ENCODE measurements at regions not wholly inside any gene's neighbourhood (a gene's known extent, or its start where the extent isn't known, plus 50 kb on each side); places are given as distances from the start of the nearest gene placed in this dataset.

DNA sequence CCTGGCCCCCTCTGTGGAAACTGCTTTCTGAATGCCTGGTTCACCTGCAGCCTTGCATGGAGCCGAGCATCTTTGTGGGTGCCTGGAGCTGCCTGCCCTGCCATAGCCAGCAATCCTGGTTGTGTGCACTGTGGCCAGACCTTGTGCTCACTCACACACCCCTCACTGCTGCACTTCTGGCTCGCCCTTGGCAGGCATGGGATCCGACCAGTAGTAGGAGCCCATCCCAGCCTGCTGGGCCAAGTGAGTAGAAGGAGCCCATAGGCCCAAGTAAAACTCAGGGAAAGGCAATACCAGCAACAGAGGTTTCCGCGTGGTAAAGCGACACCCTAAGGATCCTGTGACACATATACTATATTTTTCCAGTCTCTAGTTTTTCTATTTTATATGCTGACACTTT lies 270.0 kb upstream of the NAV3 start:
- DNase-seq, result no peak

DNA sequence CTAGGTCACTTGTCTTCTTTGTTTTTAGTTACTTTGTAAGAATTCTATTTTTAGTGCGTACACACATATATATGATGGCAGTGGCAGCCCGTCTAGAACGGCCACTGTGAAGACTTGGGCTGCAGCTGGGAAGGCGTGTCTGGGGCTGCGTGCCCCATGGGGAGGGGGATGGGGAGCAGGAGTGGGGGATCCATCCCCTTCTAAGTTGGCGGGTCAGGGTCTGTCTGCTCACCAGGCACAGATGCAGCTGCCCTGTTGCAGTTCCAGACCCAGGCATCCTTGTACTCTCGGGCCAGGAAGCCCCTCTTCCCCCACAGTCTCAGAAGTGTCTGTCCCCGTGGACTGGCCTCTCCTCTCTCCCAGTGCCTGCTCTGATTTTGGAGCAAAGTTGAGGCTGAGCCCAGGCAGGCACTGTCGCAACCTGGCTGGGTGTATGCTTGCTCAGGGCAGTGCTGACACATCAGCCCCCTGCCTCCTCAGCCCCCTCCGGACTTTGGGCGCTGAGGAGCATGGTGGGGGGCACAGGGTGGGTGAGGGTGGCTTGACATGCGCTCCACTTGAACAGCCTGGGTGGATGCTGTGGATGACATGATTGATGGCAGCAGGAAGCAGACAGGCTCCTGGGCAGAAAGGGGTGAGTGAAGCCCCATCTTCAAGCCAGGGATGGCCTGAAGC lies 271.2 kb upstream of the NAV3 start:
- no peak for DNase-seq

DNA sequence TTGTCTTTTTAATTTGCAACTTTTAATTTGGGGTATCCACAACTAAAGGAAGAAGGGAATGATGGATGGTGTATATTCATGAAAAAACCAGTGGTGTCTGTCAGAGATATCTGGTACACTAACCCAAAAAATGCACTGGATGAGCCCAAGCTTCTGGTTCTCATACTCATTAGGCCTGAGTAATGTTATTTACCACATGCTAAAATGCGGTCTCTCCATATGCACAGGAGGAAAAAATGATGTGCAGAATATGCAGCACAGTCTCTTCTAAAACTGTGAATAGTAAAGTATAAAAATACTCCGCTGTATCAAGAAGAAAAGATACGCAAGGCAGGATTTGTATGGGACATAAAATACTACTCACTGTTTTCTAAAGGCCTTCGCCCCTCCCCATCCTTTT lies 275.6 kb upstream of the NAV3 start:
- no peak for DNase-seq

GRCh38 chr12:77553976-77554619 lies 276.6 kb upstream of the NAV3 start:
- DNase-seq, result no peak

DNA sequence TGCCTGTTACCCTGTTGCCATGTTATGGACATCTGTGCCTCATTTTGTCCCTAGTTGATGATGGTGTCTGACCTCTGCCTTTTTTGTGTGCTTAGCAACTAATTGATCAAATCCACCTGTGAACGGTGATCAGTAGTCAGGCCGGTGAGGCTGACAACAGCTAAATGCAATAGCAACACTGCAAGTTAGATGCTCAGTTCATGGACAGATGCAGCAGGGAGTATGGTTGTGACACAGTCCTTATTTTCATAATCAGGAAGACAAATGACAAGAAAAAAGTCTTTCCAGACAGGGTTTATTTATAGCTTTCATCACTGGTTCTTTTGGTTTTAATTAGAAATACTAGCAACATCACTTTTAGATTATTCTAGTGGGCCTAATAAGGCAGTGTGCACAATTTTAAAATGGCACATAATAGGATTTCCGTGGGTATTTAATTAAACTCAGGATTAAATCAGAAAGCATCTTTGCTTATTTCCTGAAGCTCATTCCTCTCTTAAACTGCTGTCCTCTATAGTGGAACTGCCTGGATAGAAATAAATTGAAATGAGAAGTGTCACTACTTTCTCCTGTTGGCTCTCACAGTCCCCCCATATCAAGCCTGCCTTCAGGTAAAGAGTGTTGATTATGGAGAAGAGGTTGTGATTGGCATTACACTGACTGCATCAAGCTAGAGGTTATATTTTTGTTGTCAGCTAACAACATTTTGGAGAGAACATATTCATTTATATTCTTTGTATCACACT lies 281.1 kb upstream of the NAV3 start:
- DNase-seq, result no peak

- no peak for DNase-seq
Measured at GRCh38 chr12:77548797-77549196, 281.9 kb upstream of the NAV3 start.

DNA sequence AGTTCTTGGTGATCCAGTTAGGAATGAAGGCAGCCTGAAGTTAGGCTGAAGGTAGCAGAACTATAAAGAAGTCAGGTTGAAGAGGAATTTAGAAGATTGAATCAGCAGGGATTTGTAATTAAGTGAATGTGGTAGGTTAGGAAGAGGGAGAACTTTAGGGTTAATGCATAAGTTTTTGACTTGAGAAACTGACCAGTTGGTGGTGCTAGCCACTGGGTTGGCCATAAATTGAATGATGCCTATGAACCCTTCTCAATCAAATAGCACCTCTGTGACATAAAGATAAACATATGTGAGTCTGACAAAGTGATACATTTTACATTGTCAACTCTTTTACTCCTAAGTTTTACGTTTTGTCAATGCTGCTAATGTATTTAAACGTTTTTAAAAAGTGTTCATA lies 290.6 kb upstream of the NAV3 start:
- no peak for DNase-seq

DNA sequence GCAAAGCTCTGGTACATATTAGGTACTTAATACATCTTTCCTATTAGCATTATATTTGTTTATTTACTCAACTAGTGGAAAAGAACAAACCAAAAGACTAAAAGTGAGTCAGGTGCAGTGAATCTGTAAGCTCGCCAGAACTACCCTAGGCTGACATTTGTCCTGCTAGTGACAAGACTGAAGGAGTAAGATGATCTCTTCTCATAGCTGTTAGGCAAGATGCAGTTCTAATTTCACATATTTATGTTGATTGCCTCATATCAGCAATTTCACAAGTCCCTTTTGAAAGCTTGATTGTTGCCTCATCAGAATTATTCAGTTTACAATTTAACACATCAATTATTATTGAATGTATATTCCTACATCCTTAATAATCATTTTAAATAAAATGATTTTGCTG lies 293.0 kb upstream of the NAV3 start:
- DNase-seq, result no peak

GRCh38 chr12:77535734-77536133 lies 295.0 kb upstream of the NAV3 start:
- no peak for DNase-seq

GRCh38 chr12:77531912-77532311 lies 298.8 kb upstream of the NAV3 start:
- no peak for DNase-seq

DNA sequence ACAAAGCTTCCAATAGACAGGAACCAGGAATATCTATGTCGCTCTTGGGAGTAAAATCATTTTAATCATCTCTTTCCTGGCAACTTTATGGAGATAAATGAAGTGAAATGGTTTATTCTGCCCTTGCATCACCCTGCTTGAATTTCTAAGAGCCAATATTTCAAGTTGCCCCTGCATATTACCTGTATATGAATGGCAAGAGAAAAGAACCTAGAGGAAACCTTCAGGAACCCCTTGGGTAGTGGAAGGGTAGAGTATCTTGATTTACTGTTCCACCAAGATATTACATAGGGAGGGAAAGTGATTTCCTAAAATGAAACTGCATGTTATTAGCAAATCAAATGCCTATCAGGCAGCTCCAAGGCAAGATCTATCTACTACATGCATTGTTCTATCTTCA lies 308.4 kb upstream of the NAV3 start:
- DNase-seq, result no peak

DNA sequence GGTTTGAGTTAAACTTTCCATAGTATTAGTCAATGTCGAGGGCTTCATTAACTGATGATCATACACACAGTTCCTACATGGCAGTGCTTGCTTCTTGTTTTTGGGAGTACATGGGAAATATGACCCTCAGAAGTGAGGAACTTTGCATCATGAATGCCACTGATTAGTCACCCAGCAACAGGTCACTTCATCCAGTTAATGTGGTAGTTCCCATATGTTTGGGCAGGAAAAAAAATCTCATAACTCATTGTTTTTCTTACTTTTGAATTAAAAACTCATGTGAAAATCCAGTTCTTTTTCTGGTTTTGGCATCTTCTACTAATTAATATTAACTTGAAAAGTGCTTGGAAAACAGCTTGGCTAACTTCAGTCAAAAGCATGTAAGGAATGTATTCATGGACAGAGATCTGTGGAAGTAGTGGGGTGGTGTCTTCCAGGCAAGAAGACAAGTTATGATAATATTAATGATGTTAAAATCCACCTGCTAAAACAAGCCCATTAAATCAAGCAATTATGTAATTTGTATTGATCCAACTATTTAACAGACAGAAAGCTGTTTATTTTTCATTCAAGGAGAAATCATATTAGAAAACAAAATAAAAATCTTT lies 309.1 kb upstream of the NAV3 start:
- no peak for DNase-seq

DNA sequence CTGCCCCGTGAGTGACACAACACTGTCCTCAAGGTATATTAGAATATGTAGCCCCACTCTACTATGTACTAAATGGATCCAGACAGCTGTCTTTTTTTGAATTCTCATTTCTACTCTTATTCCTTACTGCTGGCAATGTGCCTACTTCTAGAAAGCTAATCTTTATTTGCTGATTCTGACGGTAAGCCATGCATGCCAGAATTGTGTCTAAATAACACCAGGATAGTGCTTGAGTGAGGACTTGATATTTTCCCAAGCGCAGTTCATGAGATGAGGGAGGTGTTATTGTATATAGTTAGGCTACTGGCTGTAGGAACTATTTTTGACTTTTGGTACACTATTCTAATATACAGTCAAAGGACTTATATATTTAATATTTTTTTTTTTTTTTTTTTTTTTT lies 316.2 kb upstream of the NAV3 start:
- no peak for DNase-seq

GRCh38 chr12:77510985-77511384 lies 319.7 kb upstream of the NAV3 start:
- DNase-seq, result no peak

GRCh38 chr12:77504466-77504865 lies 326.2 kb upstream of the NAV3 start:
- DNase-seq, result no peak

DNA sequence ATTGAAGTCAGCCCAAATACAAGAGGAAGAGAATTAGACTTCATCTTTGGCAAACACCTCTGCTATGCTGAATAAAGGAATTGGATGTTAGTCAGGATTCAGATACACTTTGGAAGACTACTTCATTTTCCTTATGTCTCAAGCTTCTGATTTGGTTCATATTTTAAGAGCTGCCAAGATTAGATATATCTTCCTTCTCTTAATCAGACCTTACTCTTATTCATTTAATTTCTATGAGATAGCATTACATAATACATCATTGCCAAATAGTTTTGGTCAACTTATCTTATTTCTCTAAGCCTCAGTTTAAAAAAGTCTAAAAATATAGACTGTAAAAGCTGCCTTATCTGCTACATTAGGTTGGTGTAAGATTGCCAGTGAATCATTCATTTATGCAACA lies 330.6 kb upstream of the NAV3 start:
- DNase-seq, result no peak

DNA sequence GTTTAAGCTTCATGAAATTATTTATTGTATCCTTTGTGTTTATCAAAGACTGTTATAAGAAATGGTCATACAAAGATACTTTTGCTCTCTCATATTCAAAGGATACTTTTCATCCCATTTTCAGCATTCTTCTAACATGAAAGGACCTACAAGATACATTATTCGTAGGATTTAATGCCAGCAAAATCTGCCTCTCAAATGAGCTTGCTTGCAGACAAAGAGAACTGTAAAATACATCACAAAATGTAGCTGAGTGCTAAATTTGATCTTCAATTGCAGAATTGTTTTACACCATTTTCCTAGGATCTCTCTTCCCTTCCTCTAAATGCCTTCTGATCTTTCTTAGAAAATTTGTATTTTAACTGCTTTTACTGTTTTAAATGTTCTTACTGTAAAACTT lies 333.0 kb upstream of the NAV3 start:
- DNase-seq, result no peak

- no peak for DNase-seq
Measured at GRCh38 chr12:77496714-77497113, 334.0 kb upstream of the NAV3 start.

- DNase-seq, result no peak
Measured at GRCh38 chr12:77494296-77494695, 336.4 kb upstream of the NAV3 start.

- DNase-seq, result no peak
Measured at GRCh38 chr12:77493302-77494168, 337.2 kb upstream of the NAV3 start.

DNA sequence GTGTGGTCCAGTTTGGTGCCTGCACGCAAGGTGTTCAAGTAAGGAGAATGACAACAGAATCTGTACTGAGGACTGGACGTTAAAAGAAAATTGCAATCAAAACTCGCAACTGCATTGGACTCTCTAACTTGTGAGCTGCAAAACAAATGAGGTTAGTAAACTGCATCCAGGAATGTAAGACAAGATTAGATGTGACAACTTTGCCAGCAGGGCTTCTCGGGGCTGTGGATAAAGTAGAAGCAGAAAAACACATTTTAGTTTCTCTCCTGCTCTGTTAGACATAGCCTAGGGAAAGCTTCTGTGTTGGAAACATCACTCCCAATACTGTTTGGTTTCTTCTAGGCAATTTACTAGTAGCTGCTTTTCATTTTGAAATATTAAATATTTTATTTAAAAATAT lies 338.2 kb upstream of the NAV3 start:
- DNase-seq, result no peak

GRCh38 chr12:77489331-77489970 lies 341.2 kb upstream of the NAV3 start:
- DNase-seq, result peak; percentile 1 to 37

All from NCI-H2081 (cell line).